ENCODE measurements at regions not wholly inside any gene's neighbourhood (a gene's known extent, or its start where the extent isn't known, plus 50 kb on each side); places are given as distances from the start of the nearest gene placed in this dataset.

- DNase-seq (ENCODE audit: low read depth) = no peak
- TF ChIP-seq CTCF (conservative IDR thresholded peaks at IDR 0.05; ENCODE audit: low read depth, low read length) = no peak
- H3K4me3 ChIP-seq (ENCODE audit: low read depth, low read length) = no peak overlapping the region
These were observed 164.3 kb downstream of the MIS18A start for GRCh38 chr21:32114419-32115035.

- TF ChIP-seq CTCF (conservative IDR thresholded peaks at IDR 0.05; ENCODE audit: low read depth, low read length) = no peak
- no peak overlapping the region for H3K4me3 ChIP-seq (ENCODE audit: low read depth, low read length)
- DNase-seq (ENCODE audit: low read depth) = no peak
These were observed 165.4 kb downstream of the MIS18A start for GRCh38 chr21:32113486-32113885.

- no peak for DNase-seq (ENCODE audit: low read depth)
- TF ChIP-seq CTCF (conservative IDR thresholded peaks at IDR 0.05; ENCODE audit: low read depth, low read length) = no peak
- no peak overlapping the region for H3K4me3 ChIP-seq (ENCODE audit: low read depth, low read length)
These were observed 166.7 kb downstream of the MIS18A start for GRCh38 chr21:32112195-32112594.

GRCh38 chr21:32108566-32108965, 170.3 kb downstream of the MIS18A start:
- no peak for TF ChIP-seq CTCF (conservative IDR thresholded peaks at IDR 0.05; ENCODE audit: low read depth, low read length)
- no peak overlapping the region for H3K4me3 ChIP-seq (ENCODE audit: low read depth, low read length)
- DNase-seq (ENCODE audit: low read depth) = no peak

- no peak for TF ChIP-seq CTCF (conservative IDR thresholded peaks at IDR 0.05; ENCODE audit: low read depth, low read length)
- no peak for DNase-seq (ENCODE audit: low read depth)
- no peak overlapping the region for H3K4me3 ChIP-seq (ENCODE audit: low read depth, low read length)
These were observed 175.5 kb downstream of the MIS18A start for GRCh38 chr21:32103361-32103760.

- no peak overlapping the region for H3K4me3 ChIP-seq (ENCODE audit: low read depth, low read length)
- TF ChIP-seq CTCF (conservative IDR thresholded peaks at IDR 0.05; ENCODE audit: low read depth, low read length) = no peak
- DNase-seq (ENCODE audit: low read depth) = no peak
These were observed 176.4 kb downstream of the MIS18A start for GRCh38 chr21:32102426-32102825.

- TF ChIP-seq CTCF (conservative IDR thresholded peaks at IDR 0.05; ENCODE audit: low read depth, low read length) = no peak
- DNase-seq (ENCODE audit: low read depth) = no peak
- H3K4me3 ChIP-seq (ENCODE audit: low read depth, low read length) = no peak overlapping the region
These were observed 177.6 kb downstream of the MIS18A start for GRCh38 chr21:32101277-32101676.

Measured in epithelial cell of proximal tubule (primary cell).